GM21423 (cell line): ENCODE measurements at regions not wholly inside any gene's neighbourhood (a gene's known extent, or its start where the extent isn't known, plus 50 kb on each side); places are given as distances from the start of the nearest gene placed in this dataset.
"Not testable (repeated sequence)": the region's sequence is repeated elsewhere in the genome, so short reads cannot be mapped to it uniquely, and the experiment has no call there.

ENCODE experiments used
- ATAC-seq: cut with Tn5 transposase; IDR thresholded peaks from one replicate; pipeline ENCODE4 v1.9.1; 2021; ENCODE audit warnings: mild to moderate bottlenecking, moderate library complexity; ENCODE audit not compliant: unreplicated experiment

GRCh38 chr16:55059146-55059545 lies 128.5 kb downstream of the IRX5 start:
- no peak for ATAC-seq

- ATAC-seq = no peak
These were observed 130.5 kb downstream of the IRX5 start for GRCh38 chr16:55061126-55061525.

DNA sequence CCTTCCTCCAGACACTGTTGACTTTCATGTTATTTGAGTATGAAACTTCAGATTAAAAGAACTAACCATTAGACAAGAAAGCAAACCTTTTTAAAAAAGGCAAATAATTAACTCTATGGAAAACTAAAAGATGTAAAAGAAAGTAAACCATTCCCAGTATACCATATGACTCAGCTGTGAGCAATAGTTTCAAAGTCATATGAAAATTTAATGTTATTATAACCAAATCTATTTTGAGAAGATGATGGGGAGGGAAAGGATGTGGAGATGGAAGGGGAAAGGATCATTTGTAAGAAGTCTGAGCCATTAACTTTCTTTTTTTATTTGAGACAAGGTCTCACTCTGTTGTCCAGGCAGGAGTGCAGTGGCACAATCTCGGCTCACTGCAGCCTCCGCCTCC lies 131.8 kb downstream of the IRX5 start:
- ATAC-seq = no peak

GRCh38 chr16:55072976-55073375 lies 142.3 kb downstream of the IRX5 start:
- ATAC-seq = no peak

DNA sequence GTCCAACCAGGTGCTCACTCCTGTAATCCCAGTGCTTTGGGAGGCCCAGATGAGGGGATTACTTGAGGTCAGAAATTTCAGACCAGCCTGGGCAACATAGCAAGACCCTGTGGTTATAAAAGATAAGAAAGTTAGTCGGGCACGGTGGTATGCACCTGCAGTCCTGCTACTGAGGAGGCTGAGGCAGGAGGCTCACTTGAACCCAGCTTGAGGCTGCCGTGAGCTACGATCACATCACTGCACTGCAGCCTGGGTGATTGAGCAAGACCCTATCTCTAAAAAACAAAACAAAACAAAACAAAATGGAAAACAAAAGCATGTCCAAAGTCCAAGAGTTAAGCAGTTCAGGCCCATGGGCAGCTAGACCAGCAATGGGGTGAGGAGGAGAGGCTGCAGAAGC lies 143.2 kb downstream of the IRX5 start:
- ATAC-seq = no peak

DNA sequence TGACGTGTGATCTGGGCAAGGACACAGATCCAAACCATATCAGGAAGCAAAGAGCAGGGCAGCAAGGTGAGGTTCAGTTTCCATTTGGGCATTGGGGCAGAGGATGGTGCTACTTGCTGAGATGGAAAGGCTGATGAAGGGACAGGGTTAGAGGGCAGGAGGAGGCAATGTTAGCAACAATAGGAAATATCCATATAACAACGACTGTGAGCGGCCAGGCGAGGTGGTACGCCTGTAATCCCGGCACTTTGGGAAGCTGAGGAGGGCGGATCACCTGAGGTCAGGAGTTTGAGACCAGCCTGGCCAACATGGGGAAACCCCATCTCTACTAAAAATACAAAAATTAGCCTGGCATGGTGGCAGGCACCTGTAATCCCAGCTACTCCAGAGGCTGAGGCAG lies 144.5 kb downstream of the IRX5 start:
- not testable (repeated sequence) for ATAC-seq

- no peak for ATAC-seq
These were observed 145.4 kb downstream of the IRX5 start for GRCh38 chr16:55076053-55076452.

DNA sequence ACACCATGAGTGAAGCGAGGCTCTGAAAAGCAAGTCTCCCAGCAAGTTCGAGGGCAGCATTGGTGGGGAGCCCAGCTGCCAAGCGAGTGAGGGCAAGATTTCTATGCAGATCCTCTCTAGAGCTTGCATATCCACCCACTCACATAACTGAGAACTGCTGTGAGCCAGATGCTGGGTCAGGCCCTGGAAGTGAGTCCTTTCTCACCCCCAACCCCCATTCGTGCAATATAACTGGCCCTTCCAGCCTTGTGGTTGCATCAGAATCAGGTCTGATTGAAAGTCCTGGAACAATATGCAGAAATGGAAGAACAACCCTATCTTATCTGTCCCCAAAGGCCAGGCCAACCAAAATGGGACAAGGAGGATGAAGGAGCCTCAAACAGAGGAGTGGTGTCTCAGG lies 146.6 kb downstream of the IRX5 start:
- no peak for ATAC-seq

- no peak for ATAC-seq
These were observed 147.5 kb downstream of the IRX5 start for GRCh38 chr16:55078153-55078552.

- no peak for ATAC-seq
These were observed 148.2 kb downstream of the IRX5 start for GRCh38 chr16:55078699-55079410.

DNA sequence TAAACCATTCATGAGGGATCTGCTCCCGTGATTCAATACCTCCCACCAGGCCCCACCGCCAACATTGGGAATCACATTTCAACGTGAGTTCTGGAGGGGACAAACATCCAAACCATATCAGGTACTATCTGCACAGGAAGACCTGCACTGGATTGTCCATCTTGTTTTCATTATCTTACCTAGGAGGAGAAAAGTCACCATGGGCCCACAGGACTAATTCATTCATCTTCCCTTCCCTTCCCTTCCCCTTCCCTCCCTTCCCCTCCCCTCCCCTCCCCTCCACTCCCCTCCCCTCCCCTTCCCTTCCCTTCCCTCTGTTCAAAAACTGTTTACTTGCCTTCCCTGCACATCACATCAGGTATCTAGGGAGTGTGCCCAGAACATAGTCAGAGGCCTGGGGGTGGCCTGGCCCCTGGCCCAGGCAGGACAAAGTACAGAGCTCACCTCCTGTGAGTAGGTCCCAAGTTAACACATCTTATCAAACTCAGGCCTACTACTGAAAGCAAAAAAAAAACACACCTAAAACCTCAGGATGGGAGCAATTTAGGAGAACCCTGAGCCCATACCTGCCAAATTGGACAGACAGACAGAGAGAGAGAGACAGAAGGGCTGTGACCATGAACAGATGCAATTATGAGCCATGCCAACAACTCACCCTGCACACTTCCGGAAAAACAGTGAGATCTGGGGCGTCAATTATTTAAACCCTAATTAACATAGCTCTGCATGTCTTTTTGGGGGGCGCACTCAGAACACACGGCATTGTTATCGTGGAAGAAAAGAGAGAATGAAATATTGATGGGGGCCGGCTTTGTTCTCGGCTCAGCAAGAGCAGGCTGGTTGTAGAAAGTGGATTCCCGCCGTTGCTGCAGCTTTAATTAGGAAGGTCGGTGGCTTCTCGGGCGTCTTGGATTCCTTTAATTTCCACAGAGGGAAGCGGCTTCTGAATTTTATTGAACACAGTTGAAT lies 151.2 kb downstream of the IRX5 start:
- ATAC-seq = no peak

- no peak for ATAC-seq
These were observed 151.9 kb downstream of the IRX5 start for GRCh38 chr16:55082591-55082976.

- no peak for ATAC-seq
These were observed 152.4 kb downstream of the IRX5 start for GRCh38 chr16:55083052-55083451.

DNA sequence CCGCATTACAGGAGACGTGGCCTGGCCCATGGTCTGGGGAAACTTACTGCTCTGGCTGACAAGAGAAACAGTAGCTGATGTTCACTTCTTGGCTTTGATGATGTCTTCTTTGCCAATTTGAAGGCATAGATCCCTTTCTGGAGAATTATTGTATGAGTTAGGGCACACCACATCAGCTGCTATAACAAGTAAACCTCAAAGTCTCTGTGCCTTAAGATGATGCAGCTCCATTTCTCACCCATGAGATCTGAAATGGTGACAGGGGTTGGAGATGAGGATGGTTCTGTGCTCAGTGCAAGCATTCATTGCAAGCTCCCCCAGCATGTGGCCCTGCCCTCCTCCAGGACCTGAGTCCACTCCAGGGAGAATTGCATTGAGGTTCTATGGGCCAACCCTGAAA lies 157.4 kb downstream of the IRX5 start:
- no peak for ATAC-seq

GRCh38 chr16:55089600-55089999 lies 158.9 kb downstream of the IRX5 start:
- ATAC-seq = no peak

DNA sequence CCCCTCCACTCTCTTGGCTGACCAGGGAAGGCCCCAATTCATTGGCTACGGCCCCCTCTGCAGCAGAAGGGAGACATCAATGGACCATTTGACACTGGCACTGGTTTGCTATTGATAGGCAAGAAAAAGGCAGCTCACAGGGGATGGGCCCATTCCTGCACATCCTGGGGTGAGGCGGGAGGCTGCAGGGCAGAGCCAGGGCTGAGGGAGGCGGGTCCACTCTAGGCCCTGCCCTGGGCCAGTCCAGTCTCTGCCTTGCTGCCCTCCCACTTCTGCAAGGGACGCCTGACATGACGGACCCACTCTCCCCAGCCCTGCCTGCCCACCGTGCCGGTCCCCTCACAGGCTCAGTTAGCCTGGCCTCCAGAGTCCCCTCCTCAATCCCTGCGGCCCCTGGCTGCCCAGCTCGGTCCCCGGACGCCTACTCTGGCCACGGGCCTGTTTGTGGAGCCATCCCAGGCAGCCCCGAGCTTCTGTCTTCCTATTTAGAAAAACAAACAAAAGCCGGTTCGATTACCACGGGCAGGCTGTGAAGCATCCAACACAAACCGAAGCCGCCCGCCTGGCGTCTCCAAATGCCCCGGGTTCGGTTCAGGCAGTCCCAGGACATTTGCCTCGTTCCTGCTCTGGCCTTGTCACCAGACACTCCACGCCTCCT lies 160.7 kb downstream of the IRX5 start:
- no peak for ATAC-seq

GRCh38 chr16:55091871-55092230 lies 161.2 kb downstream of the IRX5 start:
- ATAC-seq = no peak

DNA sequence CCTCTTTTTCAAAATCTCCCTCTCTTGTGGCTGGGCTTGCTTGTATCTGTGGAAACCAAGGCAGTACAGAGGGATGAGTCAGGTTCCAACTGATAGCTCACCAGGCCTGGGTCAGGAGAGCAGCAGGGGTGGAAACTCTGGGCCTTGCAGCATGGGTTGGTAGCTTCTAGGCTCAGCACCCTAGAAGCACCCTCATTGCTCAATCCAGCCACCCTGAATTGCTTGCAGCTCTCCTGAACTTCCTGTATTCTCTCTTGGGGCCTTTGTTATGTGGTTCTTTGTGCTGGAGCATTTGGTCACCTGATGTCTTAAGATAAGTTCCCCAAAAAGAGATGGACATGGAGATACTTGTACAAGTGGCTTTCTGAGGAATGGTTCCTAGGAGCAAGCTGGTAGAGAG lies 169.4 kb downstream of the IRX5 start:
- no peak for ATAC-seq

- ATAC-seq = no peak
These were observed 170.4 kb downstream of the IRX5 start for GRCh38 chr16:55101026-55101425.

DNA sequence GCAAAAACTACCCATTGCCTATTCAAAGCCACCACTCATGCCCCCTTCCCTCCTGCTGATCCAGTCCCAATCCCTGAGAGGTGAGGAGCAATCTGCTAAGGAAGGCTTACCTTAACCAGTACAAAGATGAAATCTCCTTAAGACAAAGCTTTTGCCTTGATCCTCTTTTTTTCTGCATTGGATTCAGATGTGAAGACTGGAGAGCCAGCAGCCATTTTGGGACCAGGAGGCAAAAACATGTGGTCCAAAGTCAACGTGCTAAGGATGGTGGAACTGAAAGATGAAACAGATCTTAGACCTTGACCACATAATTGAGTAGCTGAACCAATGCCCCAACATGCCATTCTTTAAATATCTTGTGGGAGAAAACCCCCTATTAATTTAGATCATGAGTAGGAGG lies 171.4 kb downstream of the IRX5 start:
- no peak for ATAC-seq

- no peak for ATAC-seq
These were observed 171.9 kb downstream of the IRX5 start for GRCh38 chr16:55102531-55102930.

- ATAC-seq = no peak
These were observed 177.2 kb downstream of the IRX5 start for GRCh38 chr16:55107851-55108250.
